Panc1 (cell line): ENCODE measurements at regions not wholly inside any gene's neighbourhood (a gene's known extent, or its start where the extent isn't known, plus 50 kb on each side); places are given as distances from the start of the nearest gene placed in this dataset.

ENCODE experiments used
- POLR2AphosphoS5 ChIP-seq: IDR thresholded peaks from 2 replicates; pipeline ENCODE4 v1.6.1; 2012; ENCODE audit warnings: mild to moderate bottlenecking, low read depth, low read length, moderate library complexity
- SIN3A ChIP-seq: IDR thresholded peaks from 2 replicates; pipeline ENCODE4 v1.6.1; 2012; ENCODE audit warnings: low read depth, mild to moderate bottlenecking, low read length, moderate library complexity, borderline replicate concordance; ENCODE audit not compliant: insufficient read depth
- TCF7L2 ChIP-seq: IDR thresholded peaks from 2 replicates; pipeline ENCODE4 v1.6.1; 2011; ENCODE audit warnings: mild to moderate bottlenecking, low read depth, low read length, inconsistent platforms
- TF ChIP-seq, protein P1 (sequence below): fragments of 450-650 bp; IDR thresholded peaks from 2 replicates; pipeline ENCODE4 v1.5.1; 2017; ENCODE audit warnings: mild to moderate bottlenecking

DNA sequence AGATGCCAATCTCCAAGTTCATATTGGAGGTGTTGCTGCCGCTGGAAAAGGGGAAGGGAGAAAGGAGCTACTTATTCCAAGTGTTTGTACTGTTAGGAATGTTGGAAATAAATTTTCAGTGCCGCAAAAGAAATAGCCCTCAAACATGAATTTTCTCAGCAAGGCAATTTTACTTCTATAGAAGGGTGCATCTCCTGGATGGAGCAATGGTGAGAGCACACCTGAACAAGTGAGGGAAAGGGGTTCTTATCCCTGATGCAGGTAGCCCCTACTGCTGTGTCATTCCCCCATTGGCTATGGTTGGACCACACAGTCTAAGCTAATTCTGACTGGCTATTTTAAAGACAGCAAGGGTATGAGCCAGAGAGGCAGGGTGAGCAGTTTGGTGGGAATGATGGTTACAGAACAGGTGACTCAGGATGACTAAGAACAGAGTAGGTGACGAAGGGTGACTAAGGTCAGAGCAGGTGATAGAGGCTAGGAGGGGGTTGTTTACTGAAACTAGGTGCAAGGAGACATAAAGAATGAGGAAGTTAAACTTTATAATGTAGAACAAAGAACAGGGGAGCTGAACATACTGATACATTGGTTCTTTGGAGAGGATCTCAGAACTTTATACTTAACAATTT is 503.5 kb downstream of the EDEM1 start:
- TF ChIP-seq, protein P1, sequence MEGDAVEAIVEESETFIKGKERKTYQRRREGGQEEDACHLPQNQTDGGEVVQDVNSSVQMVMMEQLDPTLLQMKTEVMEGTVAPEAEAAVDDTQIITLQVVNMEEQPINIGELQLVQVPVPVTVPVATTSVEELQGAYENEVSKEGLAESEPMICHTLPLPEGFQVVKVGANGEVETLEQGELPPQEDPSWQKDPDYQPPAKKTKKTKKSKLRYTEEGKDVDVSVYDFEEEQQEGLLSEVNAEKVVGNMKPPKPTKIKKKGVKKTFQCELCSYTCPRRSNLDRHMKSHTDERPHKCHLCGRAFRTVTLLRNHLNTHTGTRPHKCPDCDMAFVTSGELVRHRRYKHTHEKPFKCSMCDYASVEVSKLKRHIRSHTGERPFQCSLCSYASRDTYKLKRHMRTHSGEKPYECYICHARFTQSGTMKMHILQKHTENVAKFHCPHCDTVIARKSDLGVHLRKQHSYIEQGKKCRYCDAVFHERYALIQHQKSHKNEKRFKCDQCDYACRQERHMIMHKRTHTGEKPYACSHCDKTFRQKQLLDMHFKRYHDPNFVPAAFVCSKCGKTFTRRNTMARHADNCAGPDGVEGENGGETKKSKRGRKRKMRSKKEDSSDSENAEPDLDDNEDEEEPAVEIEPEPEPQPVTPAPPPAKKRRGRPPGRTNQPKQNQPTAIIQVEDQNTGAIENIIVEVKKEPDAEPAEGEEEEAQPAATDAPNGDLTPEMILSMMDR = no peak
- TF ChIP-seq TCF7L2 (no peak), POLR2AphosphoS5 (no peak), SIN3A (no peak)
